ENCODE measurements at regions not wholly inside any gene's neighbourhood (a gene's known extent, or its start where the extent isn't known, plus 50 kb on each side); places are given as distances from the start of the nearest gene placed in this dataset.
"Not testable (repeated sequence)": the region's sequence is repeated elsewhere in the genome, so short reads cannot be mapped to it uniquely, and the experiment has no call there.

- H3K27ac Mint-ChIP-seq; H3K36me3 Mint-ChIP-seq (ENCODE audit: low read depth); ATAC-seq; DNase-seq; H3K27me3 Mint-ChIP-seq; POLR2A ChIA-PET; H3K4me1 Mint-ChIP-seq; intact Hi-C loops (cut with DNase I, micrococcal nuclease); CTCF ChIA-PET; H3K9me3 Mint-ChIP-seq (ENCODE audit: low read depth); H3K4me3 Mint-ChIP-seq: not testable (repeated sequence)
These were observed 734.1 kb downstream of the TFAP2A start for GRCh38 chr6:9680727-9681126.

GRCh38 chr6:9675122-9675521 lies 739.8 kb downstream of the TFAP2A start:
- DNase-seq (no peak), ATAC-seq (no peak)
- Mint-ChIP-seq H3K27ac (no peak overlapping the region), H3K36me3 (ENCODE audit: low read depth) (no peaks in the 10 kb centered on the region), H3K4me3 (no peak overlapping the region), H3K9me3 (ENCODE audit: low read depth) (peaks cover under 1% of the 10 kb centered on the region), H3K27me3 (no peaks in the 10 kb centered on the region), H3K4me1 (no peaks in the 10 kb centered on the region)
- POLR2A ChIA-PET: no interaction called here
- intact Hi-C loops (cut with DNase I, micrococcal nuclease): no loop called here
- CTCF ChIA-PET: interaction anchor here (0.6 kb wide), 1 partner anchor 36 kb away, joined by 3 read pairs; no protein-coding TSS in a partner anchor

DNA sequence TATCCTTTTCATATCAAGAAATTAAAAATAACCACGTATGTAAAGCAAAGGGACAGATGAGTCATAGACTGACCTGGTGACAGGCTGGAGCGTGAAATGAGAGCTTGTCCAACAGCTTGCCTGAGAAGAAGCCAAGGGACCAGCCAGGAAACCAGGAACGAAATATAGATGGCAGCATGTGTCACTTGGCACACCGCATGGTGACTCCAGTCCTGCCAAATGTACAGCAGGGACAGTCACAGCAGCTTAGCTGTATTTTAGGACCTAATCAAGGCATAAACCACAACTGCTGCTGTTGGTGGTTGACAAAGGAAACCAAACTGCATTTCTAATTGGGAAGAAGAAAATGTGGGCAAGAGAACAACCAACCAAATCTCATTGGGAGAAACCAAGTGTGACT lies 755.0 kb downstream of the TFAP2A start:
- CTCF ChIA-PET: no interaction called here
- ATAC-seq (no peak), DNase-seq (no peak)
- H3K4me1 Mint-ChIP-seq: no peaks in the 10 kb centered on the region
- intact Hi-C loops (cut with DNase I, micrococcal nuclease): no loop called here
- H3K36me3 Mint-ChIP-seq (ENCODE audit: low read depth): no peaks in the 10 kb centered on the region
- H3K27me3 Mint-ChIP-seq: no peaks in the 10 kb centered on the region
- no peak overlapping the region for H3K27ac Mint-ChIP-seq
- no peak overlapping the region for H3K4me3 Mint-ChIP-seq
- H3K9me3 Mint-ChIP-seq (ENCODE audit: low read depth): peaks cover 2% of the 10 kb centered on the region
- POLR2A ChIA-PET: no interaction called here

GRCh38 chr6:9657994-9658393 lies 756.9 kb downstream of the TFAP2A start:
- no peaks in the 10 kb centered on the region for H3K27me3 Mint-ChIP-seq
- DNase-seq: no peak
- H3K9me3 Mint-ChIP-seq (ENCODE audit: low read depth): peaks cover 2% of the 10 kb centered on the region
- H3K4me3 Mint-ChIP-seq: no peak overlapping the region
- H3K36me3 Mint-ChIP-seq (ENCODE audit: low read depth): no peaks in the 10 kb centered on the region
- no peak overlapping the region for H3K27ac Mint-ChIP-seq
- no peaks in the 10 kb centered on the region for H3K4me1 Mint-ChIP-seq
- intact Hi-C loops (cut with DNase I, micrococcal nuclease): no loop called here
- ChIA-PET CTCF (interaction anchor here (0.6 kb wide), 1 partner anchor 139 kb away, joined by 4 read pairs; no protein-coding TSS in a partner anchor), POLR2A (no interaction called here)
- ATAC-seq: no peak

DNA sequence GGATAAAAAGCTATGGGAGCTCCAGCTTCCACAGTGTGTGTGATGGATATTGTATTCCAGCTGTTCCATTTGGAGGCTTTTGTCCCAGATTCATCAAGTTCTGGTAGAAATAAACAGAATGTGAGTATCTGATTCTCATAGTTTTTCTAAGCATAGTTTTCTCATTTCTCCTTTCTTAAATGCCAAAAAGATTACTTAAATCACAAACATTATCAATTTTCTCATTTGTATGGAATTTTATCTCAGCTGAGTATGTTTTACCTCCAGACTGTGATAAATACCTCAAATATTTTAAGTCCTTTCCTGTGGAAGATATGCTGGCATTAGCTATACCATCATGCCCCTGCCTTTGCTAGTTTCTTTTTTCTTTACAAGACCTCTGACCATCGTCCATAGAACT lies 767.3 kb downstream of the TFAP2A start:
- intact Hi-C loops (cut with DNase I, micrococcal nuclease): no loop called here
- H3K9me3 Mint-ChIP-seq (ENCODE audit: low read depth): peaks cover 5% of the 10 kb centered on the region
- no peak overlapping the region for H3K27ac Mint-ChIP-seq
- no peaks in the 10 kb centered on the region for H3K36me3 Mint-ChIP-seq (ENCODE audit: low read depth)
- DNase-seq (no peak), ATAC-seq (no peak)
- no peaks in the 10 kb centered on the region for H3K4me1 Mint-ChIP-seq
- ChIA-PET POLR2A (no interaction called here), CTCF (no interaction called here)
- no peaks in the 10 kb centered on the region for H3K27me3 Mint-ChIP-seq
- H3K4me3 Mint-ChIP-seq: no peak overlapping the region

- CTCF ChIA-PET: interaction anchor here (0.6 kb wide), 1 partner anchor 25 kb away, joined by 3 read pairs; no protein-coding TSS in a partner anchor
- Mint-ChIP-seq H3K4me1 (no peaks in the 10 kb centered on the region), H3K9me3 (ENCODE audit: low read depth) (peaks cover 5% of the 10 kb centered on the region), H3K27ac (no peak overlapping the region), H3K27me3 (no peaks in the 10 kb centered on the region), H3K4me3 (no peak overlapping the region), H3K36me3 (ENCODE audit: low read depth) (no peaks in the 10 kb centered on the region)
- POLR2A ChIA-PET: no interaction called here
- ATAC-seq (no peak), DNase-seq (no peak)
- intact Hi-C loops (cut with DNase I, micrococcal nuclease): no loop called here
These were observed 767.8 kb downstream of the TFAP2A start for GRCh38 chr6:9647071-9647445.

- intact Hi-C loops (cut with DNase I, micrococcal nuclease): no loop called here
- Mint-ChIP-seq H3K4me3 (no peak overlapping the region), H3K9me3 (ENCODE audit: low read depth) (peaks cover 5% of the 10 kb centered on the region), H3K36me3 (ENCODE audit: low read depth) (no peaks in the 10 kb centered on the region), H3K4me1 (no peaks in the 10 kb centered on the region), H3K27ac (no peak overlapping the region), H3K27me3 (no peaks in the 10 kb centered on the region)
- ChIA-PET CTCF (interaction anchor here (0.6 kb wide), 1 partner anchor 25 kb away, joined by 3 read pairs; no protein-coding TSS in a partner anchor), POLR2A (no interaction called here)
- no peak for ATAC-seq
- no peak for DNase-seq
These were observed 768.4 kb downstream of the TFAP2A start for GRCh38 chr6:9646342-9647070.

- CTCF ChIA-PET: interaction anchor here (0.6 kb wide), 1 partner anchor 36 kb away, joined by 3 read pairs; no protein-coding TSS in a partner anchor
- peaks cover 2% of the 10 kb centered on the region for H3K27me3 Mint-ChIP-seq
- H3K36me3 Mint-ChIP-seq (ENCODE audit: low read depth): no peaks in the 10 kb centered on the region
- no peak overlapping the region for H3K27ac Mint-ChIP-seq
- intact Hi-C loops (cut with DNase I, micrococcal nuclease): no loop called here
- ATAC-seq (no peak), DNase-seq (no peak)
- no peaks in the 10 kb centered on the region for H3K9me3 Mint-ChIP-seq (ENCODE audit: low read depth)
- POLR2A ChIA-PET: no interaction called here
- H3K4me1 Mint-ChIP-seq: no peaks in the 10 kb centered on the region
- H3K4me3 Mint-ChIP-seq: no peak overlapping the region
These were observed 776.0 kb downstream of the TFAP2A start for GRCh38 chr6:9638861-9639260.

DNA sequence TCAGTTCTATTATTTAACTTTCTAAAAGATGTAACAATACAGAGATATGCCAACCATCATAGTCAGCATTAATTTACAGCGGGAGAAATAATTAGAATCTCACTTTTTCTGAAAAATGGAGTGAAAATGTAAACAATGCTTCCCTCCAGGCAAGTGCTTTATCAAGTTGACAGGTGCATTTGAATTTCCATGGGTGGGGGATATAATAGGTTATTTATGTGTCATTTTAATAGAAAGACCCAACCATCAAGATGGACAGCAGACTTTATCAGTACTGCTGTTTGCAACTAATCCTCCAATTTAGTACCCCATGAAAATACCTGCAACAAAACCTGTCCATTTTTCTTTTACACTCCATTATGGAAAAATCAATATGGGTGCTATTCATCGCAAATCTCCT lies 780.1 kb downstream of the TFAP2A start:
- Mint-ChIP-seq H3K27ac (no peak overlapping the region), H3K4me3 (no peak overlapping the region), H3K4me1 (no peaks in the 10 kb centered on the region), H3K27me3 (peaks cover 2% of the 10 kb centered on the region), H3K9me3 (ENCODE audit: low read depth) (peaks cover 2% of the 10 kb centered on the region), H3K36me3 (ENCODE audit: low read depth) (no peaks in the 10 kb centered on the region)
- intact Hi-C loops (cut with DNase I, micrococcal nuclease): no loop called here
- DNase-seq: no peak
- ChIA-PET POLR2A (no interaction called here), CTCF (no interaction called here)
- no peak for ATAC-seq

- POLR2A ChIA-PET: no interaction called here
- H3K27me3 Mint-ChIP-seq: no peaks in the 10 kb centered on the region
These were observed 782.8 kb downstream of the TFAP2A start for GRCh38 chr6:9632026-9632425.

GRCh38 chr6:9628819-9629218 lies 786.1 kb downstream of the TFAP2A start:
- no peaks in the 10 kb centered on the region for H3K4me1 Mint-ChIP-seq

More at GRCh38 chr6:9632026-9632425, 782.8 kb downstream of the TFAP2A start:
- DNase-seq: no peak
- Mint-ChIP-seq H3K9me3 (ENCODE audit: low read depth) (peaks cover 5% of the 10 kb centered on the region), H3K4me3 (no peak overlapping the region), H3K27ac (no peak overlapping the region), H3K36me3 (ENCODE audit: low read depth) (no peaks in the 10 kb centered on the region), H3K4me1 (no peaks in the 10 kb centered on the region)
- ATAC-seq: no peak
- intact Hi-C loops (cut with DNase I, micrococcal nuclease): no loop called here
- CTCF ChIA-PET: no interaction called here

DNA sequence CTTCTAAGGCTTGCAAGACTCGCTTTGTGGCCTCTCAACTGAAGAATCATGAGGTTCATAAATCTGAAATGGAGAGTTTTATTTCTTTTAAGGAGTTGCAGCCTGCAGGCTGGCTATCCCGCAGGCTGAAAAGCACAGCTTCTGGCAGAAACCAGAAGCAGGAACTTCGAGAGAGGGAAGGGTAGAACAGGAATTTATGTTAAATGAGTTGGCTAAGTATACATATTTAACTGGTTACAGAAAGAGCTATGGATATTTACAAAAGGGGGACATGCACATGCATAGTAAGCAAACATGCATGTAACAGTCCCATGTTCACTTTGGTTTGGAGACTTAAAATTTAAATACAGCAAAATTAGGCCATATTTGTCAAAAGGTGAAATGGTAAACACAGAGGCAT lies 787.0 kb downstream of the TFAP2A start:
- no peak overlapping the region for H3K4me3 Mint-ChIP-seq
- H3K36me3 Mint-ChIP-seq (ENCODE audit: low read depth): no peaks in the 10 kb centered on the region
- H3K27me3 Mint-ChIP-seq: no peaks in the 10 kb centered on the region
- ATAC-seq (no peak), DNase-seq (no peak)
- intact Hi-C loops (cut with DNase I, micrococcal nuclease): no loop called here
- H3K27ac Mint-ChIP-seq: no peak overlapping the region
- ChIA-PET POLR2A (no interaction called here), CTCF (no interaction called here)
- H3K9me3 Mint-ChIP-seq (ENCODE audit: low read depth): peaks cover 8% of the 10 kb centered on the region
- no peaks in the 10 kb centered on the region for H3K4me1 Mint-ChIP-seq

More at GRCh38 chr6:9628819-9629218, 786.1 kb downstream of the TFAP2A start:
- Mint-ChIP-seq H3K36me3 (ENCODE audit: low read depth) (no peaks in the 10 kb centered on the region), H3K27ac (no peak overlapping the region), H3K27me3 (no peaks in the 10 kb centered on the region), H3K4me3 (no peak overlapping the region), H3K9me3 (ENCODE audit: low read depth) (peaks cover 6% of the 10 kb centered on the region)
- no peak for ATAC-seq
- intact Hi-C loops (cut with DNase I, micrococcal nuclease): no loop called here
- DNase-seq: no peak
- ChIA-PET CTCF (no interaction called here), POLR2A (no interaction called here)
